Fibroblast of pulmonary artery (primary cell): ENCODE measurements at regions not wholly inside any gene's neighbourhood (a gene's known extent, or its start where the extent isn't known, plus 50 kb on each side); places are given as distances from the start of the nearest gene placed in this dataset.

Experiments
- DNase-seq: peaks from one replicate; pipeline ENCODE4 v3.0.0-alpha.2; 2010; ENCODE audit warnings: low read depth
- H3K4me3 ChIP-seq: replicated peaks from 2 replicates; pipeline ENCODE4 v1.5.1; 2011; ENCODE audit warnings: low read depth, mild to moderate bottlenecking, control low read depth, low read length, moderate library complexity
- TF ChIP-seq, protein P1 (sequence below): IDR thresholded peaks from 2 replicates; pipeline ENCODE4 v1.5.1; 2011; ENCODE audit warnings: mild to moderate bottlenecking, control low read depth, low read length, inconsistent platforms; ENCODE audit errors: missing control alignments

- DNase-seq, result no peak
- TF ChIP-seq, protein P1, sequence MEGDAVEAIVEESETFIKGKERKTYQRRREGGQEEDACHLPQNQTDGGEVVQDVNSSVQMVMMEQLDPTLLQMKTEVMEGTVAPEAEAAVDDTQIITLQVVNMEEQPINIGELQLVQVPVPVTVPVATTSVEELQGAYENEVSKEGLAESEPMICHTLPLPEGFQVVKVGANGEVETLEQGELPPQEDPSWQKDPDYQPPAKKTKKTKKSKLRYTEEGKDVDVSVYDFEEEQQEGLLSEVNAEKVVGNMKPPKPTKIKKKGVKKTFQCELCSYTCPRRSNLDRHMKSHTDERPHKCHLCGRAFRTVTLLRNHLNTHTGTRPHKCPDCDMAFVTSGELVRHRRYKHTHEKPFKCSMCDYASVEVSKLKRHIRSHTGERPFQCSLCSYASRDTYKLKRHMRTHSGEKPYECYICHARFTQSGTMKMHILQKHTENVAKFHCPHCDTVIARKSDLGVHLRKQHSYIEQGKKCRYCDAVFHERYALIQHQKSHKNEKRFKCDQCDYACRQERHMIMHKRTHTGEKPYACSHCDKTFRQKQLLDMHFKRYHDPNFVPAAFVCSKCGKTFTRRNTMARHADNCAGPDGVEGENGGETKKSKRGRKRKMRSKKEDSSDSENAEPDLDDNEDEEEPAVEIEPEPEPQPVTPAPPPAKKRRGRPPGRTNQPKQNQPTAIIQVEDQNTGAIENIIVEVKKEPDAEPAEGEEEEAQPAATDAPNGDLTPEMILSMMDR, result no peak
- no peak overlapping the region for H3K4me3 ChIP-seq
Measured at GRCh38 chr7:113825832-113826231, 93.0 kb downstream of the PPP1R3A start.

DNA sequence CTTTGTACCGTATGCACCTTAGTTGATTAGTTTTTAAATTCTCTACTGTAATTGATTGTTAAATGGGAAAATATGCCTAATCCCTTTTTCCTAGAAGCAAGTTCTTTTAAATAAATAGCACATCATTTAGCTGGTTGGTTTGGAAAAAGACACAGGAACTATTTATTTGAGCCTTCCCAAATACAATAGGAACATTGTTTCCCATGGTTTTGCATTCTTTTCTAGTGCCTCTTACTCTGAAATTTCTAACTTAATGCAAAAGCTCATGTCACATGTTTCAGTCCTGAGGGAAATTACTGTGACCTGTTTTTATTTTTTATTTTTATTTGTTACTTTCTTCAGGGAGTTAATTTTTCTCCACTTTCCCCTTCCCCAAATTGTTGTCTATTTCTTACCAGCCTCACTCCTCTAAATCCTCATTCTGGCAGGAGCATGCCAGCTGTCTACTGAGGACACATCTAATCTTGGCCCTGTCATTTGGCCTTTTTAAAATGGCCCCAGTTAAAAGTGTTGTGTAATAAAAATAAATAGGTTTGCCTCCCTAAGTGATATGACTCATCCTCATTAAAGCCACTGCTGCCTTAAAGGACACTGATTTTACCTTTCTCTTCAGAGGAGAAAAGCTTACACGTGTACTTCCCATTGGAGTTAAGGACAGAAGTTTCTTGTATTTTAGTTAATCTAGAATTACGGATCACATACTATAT is 94.5 kb downstream of the PPP1R3A start:
- TF ChIP-seq, protein P1, result no peak
- DNase-seq, result no peak
- no peak overlapping the region for H3K4me3 ChIP-seq

DNA sequence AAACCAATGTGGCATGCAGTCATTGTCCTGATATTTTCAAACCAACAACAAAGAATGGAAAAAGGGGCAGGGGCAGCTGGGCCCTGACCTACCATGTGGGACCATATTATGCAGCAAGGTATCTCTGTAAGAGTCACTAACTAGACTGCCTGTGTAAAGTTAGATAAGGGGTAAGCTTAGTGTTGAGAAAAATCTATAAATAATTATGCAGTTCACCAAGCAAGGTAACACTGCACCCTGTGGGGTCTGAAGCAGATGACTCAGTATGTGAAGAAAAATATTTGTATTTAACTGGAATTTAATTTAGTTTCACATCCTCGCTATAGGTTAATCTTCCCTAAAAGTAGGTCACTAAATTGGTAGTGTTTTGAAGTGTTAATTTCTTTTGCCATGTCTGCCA is 99.3 kb downstream of the PPP1R3A start:
- DNase-seq, result no peak
- TF ChIP-seq, protein P1, result no peak
- no peak overlapping the region for H3K4me3 ChIP-seq

GRCh38 chr7:113816639-113817038 is 102.2 kb downstream of the PPP1R3A start:
- TF ChIP-seq, protein P1, result no peak
- no peak overlapping the region for H3K4me3 ChIP-seq
- no peak for DNase-seq

DNA sequence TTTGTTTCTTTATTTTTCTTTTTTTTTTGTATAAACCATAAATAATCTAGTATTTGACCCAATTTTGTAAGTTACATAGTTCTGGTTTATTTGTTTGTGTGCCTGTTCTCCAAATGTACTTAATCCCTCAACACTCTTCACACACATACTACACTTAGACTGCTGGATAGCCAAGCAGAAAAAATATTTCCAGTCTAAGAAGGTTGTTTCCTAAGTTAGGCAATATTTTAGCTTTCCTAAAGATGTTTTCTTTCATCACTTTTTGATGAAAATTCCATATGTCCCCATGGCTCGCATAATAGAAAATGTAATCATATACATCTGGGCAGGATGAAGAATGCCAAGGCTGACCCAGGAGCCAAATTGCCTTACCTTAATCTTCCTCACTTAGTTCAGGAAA is 105.3 kb downstream of the PPP1R3A start:
- no peak overlapping the region for H3K4me3 ChIP-seq
- DNase-seq, result no peak
- TF ChIP-seq, protein P1, result no peak

GRCh38 chr7:113812591-113813255 is 106.1 kb downstream of the PPP1R3A start:
- no peak for DNase-seq
- TF ChIP-seq, protein P1, result no peak
- no peak overlapping the region for H3K4me3 ChIP-seq
